ENCODE measurements at regions not wholly inside any gene's neighbourhood (a gene's known extent, or its start where the extent isn't known, plus 50 kb on each side); places are given as distances from the start of the nearest gene placed in this dataset.

DNA sequence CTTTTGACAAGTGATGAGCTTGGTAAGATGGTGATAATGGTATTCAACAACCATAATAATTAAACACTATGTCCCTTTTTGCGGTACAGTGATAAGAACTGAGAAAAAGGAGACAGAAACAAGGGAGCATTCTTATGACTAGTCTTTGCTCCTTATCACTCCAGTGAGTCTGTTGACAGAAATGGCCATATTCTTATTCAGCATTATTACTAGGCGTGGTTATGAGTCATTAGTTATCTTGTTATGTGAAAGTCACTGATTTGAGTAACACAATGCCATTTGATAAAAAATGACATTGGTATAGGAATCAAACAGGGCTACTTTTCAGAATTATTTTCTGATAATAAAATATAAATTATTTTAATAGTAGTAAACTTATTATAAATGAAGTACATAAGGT is 193.5 kb downstream of the C3orf38 start (continued):
- TF ChIP-seq, protein P1, sequence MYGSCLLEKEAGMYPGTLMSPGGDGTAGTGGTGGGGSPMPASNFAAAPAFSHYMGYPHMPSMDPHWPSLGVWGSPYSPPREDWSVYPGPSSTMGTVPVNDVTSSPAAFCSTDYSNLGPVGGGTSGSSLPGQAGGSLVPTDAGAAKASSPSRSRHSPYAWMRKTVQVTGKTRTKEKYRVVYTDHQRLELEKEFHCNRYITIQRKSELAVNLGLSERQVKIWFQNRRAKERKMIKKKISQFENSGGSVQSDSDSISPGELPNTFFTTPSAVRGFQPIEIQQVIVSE (CRISPR knock-in tag; IDR thresholded peaks at IDR 0.05; ENCODE audit: borderline replicate concordance), result no peak
- TF ChIP-seq PREB (CRISPR knock-in tag; IDR thresholded peaks at IDR 0.05; ENCODE audit: borderline replicate concordance) (no peak), MYBL2 (CRISPR knock-in tag; IDR thresholded peaks at IDR 0.05) (no peak), ELF4 (CRISPR knock-in tag; IDR thresholded peaks at IDR 0.05; ENCODE audit: low read depth) (no peak)
- TF ChIP-seq, protein P2, sequence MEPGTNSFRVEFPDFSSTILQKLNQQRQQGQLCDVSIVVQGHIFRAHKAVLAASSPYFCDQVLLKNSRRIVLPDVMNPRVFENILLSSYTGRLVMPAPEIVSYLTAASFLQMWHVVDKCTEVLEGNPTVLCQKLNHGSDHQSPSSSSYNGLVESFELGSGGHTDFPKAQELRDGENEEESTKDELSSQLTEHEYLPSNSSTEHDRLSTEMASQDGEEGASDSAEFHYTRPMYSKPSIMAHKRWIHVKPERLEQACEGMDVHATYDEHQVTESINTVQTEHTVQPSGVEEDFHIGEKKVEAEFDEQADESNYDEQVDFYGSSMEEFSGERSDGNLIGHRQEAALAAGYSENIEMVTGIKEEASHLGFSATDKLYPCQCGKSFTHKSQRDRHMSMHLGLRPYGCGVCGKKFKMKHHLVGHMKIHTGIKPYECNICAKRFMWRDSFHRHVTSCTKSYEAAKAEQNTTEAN (CRISPR knock-in tag; IDR thresholded peaks at IDR 0.05), result no peak
- TF ChIP-seq, protein P3, sequence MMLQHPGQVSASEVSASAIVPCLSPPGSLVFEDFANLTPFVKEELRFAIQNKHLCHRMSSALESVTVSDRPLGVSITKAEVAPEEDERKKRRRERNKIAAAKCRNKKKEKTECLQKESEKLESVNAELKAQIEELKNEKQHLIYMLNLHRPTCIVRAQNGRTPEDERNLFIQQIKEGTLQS (CRISPR knock-in tag; conservative IDR thresholded peaks at IDR 0.05), result no peak

GRCh38 chr3:88346643-88347042 is 196.9 kb downstream of the C3orf38 start:
- TF ChIP-seq ZNF138 (CRISPR knock-in tag; conservative IDR thresholded peaks at IDR 0.05), result no peak
- TF ChIP-seq MXD4 (CRISPR knock-in tag; IDR thresholded peaks at IDR 0.05; ENCODE audit: borderline replicate concordance), result no peak
- TF ChIP-seq, protein P4, sequence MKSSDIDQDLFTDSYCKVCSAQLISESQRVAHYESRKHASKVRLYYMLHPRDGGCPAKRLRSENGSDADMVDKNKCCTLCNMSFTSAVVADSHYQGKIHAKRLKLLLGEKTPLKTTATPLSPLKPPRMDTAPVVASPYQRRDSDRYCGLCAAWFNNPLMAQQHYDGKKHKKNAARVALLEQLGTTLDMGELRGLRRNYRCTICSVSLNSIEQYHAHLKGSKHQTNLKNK (CRISPR knock-in tag; IDR thresholded peaks at IDR 0.05), result no peak
- TF ChIP-seq NFATC4 (CRISPR knock-in tag; IDR thresholded peaks at IDR 0.05), result no peak
- TF ChIP-seq ZNF219 (CRISPR knock-in tag; IDR thresholded peaks at IDR 0.05; ENCODE audit: borderline replicate concordance), result no peak
- TF ChIP-seq ZNF281 (CRISPR knock-in tag; IDR thresholded peaks at IDR 0.05), result no peak
- no peak for TF ChIP-seq FOXP1 (CRISPR knock-in tag; IDR thresholded peaks at IDR 0.05; ENCODE audit: borderline replicate concordance)
- no peak for TF ChIP-seq FOXP4 (CRISPR knock-in tag; IDR thresholded peaks at IDR 0.05)
- TF ChIP-seq ZNF317 (CRISPR knock-in tag; IDR thresholded peaks at IDR 0.05; ENCODE audit: borderline replicate concordance, low read depth), result no peak
- TF ChIP-seq PREB (CRISPR knock-in tag; IDR thresholded peaks at IDR 0.05; ENCODE audit: borderline replicate concordance), result no peak
- no peak for TF ChIP-seq ZNF416 (CRISPR knock-in tag; IDR thresholded peaks at IDR 0.05)
- TF ChIP-seq, protein P2 (CRISPR knock-in tag; IDR thresholded peaks at IDR 0.05), result no peak
- TF ChIP-seq USF1 (CRISPR knock-in tag; IDR thresholded peaks at IDR 0.05), result no peak
- TF ChIP-seq KAT7 (CRISPR knock-in tag; IDR thresholded peaks at IDR 0.05; ENCODE audit: borderline replicate concordance), result no peak
- no peak for TF ChIP-seq ZNF423 (CRISPR knock-in tag; IDR thresholded peaks at IDR 0.05)
- no peak overlapping the region for H3K27ac Mint-ChIP-seq
- no peaks in the 10 kb centered on the region for H3K27me3 Mint-ChIP-seq (ENCODE audit: low read depth)
- no peak overlapping the region for H3K4me3 Mint-ChIP-seq
- ATAC-seq (no peak), DNase-seq (ENCODE audit: low spot score) (no peak)
- peaks cover 4% of the 10 kb centered on the region; the same call in 1 of the 2 replicates for H3K9me3 Mint-ChIP-seq
- ChIA-PET POLR2A (no interaction called here), CTCF (no interaction called here)
- no peaks in the 10 kb centered on the region for H3K36me3 Mint-ChIP-seq
- H3K4me1 Mint-ChIP-seq, result 0 out of 2 replicates have a peak, but pooled peaks cover 3% of the 10 kb centered on the region

Data from WTC11 (cell line).